ENCODE measurements at regions not wholly inside any gene's neighbourhood (a gene's known extent, or its start where the extent isn't known, plus 50 kb on each side); places are given as distances from the start of the nearest gene placed in this dataset.

DNA sequence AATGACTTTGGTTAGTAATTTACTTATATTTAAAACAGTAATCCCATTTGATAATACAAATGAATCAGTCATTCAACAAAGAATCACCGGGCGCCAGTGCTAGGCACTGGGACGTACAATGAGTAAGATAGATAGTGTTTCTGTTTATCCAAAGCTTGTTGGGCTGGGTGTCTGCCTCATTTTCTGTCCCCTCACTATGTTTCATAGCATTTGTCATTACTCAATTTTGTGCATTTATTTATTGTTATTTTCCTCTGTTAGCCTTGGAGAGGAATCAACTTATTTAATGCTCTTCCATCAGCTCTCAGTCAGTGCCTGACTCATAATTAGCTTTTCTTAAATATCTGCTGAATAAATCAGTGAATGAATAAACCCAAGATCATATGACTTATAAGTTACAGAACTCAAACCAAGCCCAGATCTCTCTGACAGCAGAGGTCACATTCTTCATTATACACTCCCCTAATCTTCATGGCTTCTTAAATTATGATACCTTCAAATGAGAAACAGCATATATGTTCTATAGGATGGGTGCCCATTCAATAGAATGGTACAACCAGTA, 86.2 kb downstream of the TSPAN8 start:
- 38 to 81% (median 68%) methylated on average over 3 of the region's 3 CpGs for WGBS, 5 donors
- no peak overlapping the region for H3K4me3 ChIP-seq
- no peaks in the 10 kb centered on the region for H3K9me3 ChIP-seq
- no peak for DNase-seq
- no peak overlapping the region for H3K27ac ChIP-seq
- no peak for TF ChIP-seq POLR2A (IDR thresholded peaks at IDR 0.05)
- TF ChIP-seq EP300 (IDR thresholded peaks at IDR 0.05): no peak
- TF ChIP-seq, protein P1, sequence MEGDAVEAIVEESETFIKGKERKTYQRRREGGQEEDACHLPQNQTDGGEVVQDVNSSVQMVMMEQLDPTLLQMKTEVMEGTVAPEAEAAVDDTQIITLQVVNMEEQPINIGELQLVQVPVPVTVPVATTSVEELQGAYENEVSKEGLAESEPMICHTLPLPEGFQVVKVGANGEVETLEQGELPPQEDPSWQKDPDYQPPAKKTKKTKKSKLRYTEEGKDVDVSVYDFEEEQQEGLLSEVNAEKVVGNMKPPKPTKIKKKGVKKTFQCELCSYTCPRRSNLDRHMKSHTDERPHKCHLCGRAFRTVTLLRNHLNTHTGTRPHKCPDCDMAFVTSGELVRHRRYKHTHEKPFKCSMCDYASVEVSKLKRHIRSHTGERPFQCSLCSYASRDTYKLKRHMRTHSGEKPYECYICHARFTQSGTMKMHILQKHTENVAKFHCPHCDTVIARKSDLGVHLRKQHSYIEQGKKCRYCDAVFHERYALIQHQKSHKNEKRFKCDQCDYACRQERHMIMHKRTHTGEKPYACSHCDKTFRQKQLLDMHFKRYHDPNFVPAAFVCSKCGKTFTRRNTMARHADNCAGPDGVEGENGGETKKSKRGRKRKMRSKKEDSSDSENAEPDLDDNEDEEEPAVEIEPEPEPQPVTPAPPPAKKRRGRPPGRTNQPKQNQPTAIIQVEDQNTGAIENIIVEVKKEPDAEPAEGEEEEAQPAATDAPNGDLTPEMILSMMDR (IDR thresholded peaks at IDR 0.05): no peak
- TF ChIP-seq POLR2AphosphoS5 (IDR thresholded peaks at IDR 0.05): no peak
- H3K36me3 ChIP-seq: no peaks in the 10 kb centered on the region
- H3K27me3 ChIP-seq: no peaks in the 10 kb centered on the region
- intact Hi-C loops (cut with DNase I; ENCODE audit: low total_unique reads): no loop called here
- H3K4me1 ChIP-seq: no peaks in the 10 kb centered on the region

DNA sequence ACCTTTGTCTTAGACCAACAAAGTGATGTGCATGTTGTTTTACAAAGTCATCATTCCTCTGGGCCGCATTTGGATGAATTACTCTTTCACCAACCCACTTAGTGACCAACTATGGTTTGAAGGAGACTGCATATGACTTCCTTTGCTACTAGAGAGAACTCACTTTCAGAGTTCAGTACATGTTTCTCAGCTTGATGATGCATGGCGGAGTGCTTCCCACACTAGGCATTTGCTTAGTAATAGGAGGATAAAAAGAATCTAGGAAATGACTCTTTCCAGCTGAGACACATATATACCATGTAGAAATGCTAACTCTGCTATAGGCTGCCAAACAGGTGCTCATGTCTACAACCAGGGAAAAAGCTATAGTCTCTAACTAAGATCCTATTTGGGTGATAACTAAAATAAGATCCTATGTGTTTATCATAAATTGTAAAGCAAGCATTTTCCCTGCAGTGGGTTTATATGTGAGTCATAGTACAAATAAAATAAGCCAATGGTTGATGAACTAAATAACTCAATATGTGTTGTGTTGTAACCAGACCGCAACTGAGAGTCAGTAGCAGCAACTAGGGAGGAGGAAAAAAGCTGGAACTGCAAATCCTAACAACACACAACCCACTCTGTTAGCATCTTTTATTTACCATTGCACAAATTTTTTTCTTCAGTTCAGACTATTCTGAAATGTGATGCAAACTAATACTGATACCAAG, 87.2 kb downstream of the TSPAN8 start:
- Histone ChIP-seq H3K27ac (no peak overlapping the region), H3K9me3 (no peaks in the 10 kb centered on the region), H3K4me3 (no peak overlapping the region), H3K36me3 (no peaks in the 10 kb centered on the region), H3K27me3 (no peaks in the 10 kb centered on the region), H3K4me1 (no peaks in the 10 kb centered on the region)
- TF ChIP-seq POLR2A (IDR thresholded peaks at IDR 0.05) (no peak), EP300 (IDR thresholded peaks at IDR 0.05) (no peak), POLR2AphosphoS5 (IDR thresholded peaks at IDR 0.05) (no peak)
- TF ChIP-seq, protein P1 (IDR thresholded peaks at IDR 0.05): no peak
- 87 to 95% (median 92%) methylated on average over 3 of the region's 3 CpGs for WGBS, 5 donors
- intact Hi-C loops (cut with DNase I; ENCODE audit: low total_unique reads): no loop called here
- DNase-seq: no peak

DNA sequence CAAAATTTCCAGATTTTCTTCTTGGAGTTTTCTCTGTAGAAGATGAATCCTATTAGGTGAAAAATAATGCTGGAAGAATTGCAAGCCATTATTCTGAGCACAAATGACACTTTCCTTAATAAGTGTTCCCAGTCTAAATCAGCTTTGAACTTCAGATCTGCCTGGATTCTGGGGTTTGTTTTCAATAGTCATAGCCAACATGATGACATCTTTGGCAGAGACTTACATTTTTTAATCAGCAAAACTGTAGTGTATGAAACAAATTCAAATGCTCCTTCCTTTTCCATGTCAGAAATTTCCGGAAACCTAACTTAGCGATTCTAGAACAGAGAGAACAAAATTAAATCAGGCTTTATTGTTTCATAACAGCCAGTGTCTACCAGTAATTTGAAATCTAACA, 88.5 kb downstream of the TSPAN8 start:
- Histone ChIP-seq H3K4me3 (no peak overlapping the region), H3K4me1 (no peaks in the 10 kb centered on the region), H3K27ac (no peak overlapping the region), H3K27me3 (no peaks in the 10 kb centered on the region), H3K36me3 (no peaks in the 10 kb centered on the region), H3K9me3 (no peaks in the 10 kb centered on the region)
- no peak for TF ChIP-seq EP300 (IDR thresholded peaks at IDR 0.05)
- TF ChIP-seq POLR2AphosphoS5 (IDR thresholded peaks at IDR 0.05): no peak
- no peak for TF ChIP-seq POLR2A (IDR thresholded peaks at IDR 0.05)
- TF ChIP-seq, protein P1 (IDR thresholded peaks at IDR 0.05): no peak
- 82 to 98% (median 94%) methylated on average over 2 of the region's 2 CpGs for WGBS, 5 donors
- intact Hi-C loops (cut with DNase I; ENCODE audit: low total_unique reads): no loop called here
- DNase-seq: peak in 1 of 2 donors; percentile 56

DNA sequence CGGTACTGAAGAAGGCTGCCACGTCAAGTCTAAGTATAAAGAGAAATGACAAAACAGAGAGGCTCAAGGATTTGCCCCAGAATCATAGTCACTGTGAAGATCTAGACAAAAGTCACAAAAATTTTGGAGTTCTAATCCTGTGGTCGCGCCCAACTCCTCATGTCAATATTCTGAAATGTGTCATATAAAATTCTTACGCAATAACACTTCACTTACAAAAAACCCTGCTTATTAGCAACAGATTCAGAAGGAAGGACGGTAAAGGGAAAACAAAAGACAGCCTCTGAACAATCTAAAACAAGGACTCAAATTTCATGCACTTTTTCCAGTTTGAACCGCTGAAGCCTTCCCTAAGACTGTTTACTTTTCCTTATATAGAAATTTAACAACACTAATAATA, 94.7 kb downstream of the TSPAN8 start:
- Histone ChIP-seq H3K4me1 (no peaks in the 10 kb centered on the region), H3K27ac (no peak overlapping the region), H3K4me3 (no peak overlapping the region), H3K9me3 (no peaks in the 10 kb centered on the region), H3K27me3 (no peaks in the 10 kb centered on the region), H3K36me3 (no peaks in the 10 kb centered on the region)
- WGBS, 5 donors: 65 to 85% (median 72%) methylated on average over 7 of the region's 7 CpGs
- TF ChIP-seq POLR2AphosphoS5 (IDR thresholded peaks at IDR 0.05) (no peak), POLR2A (IDR thresholded peaks at IDR 0.05) (no peak), EP300 (IDR thresholded peaks at IDR 0.05) (no peak)
- TF ChIP-seq, protein P1 (IDR thresholded peaks at IDR 0.05): no peak
- intact Hi-C loops (cut with DNase I; ENCODE audit: low total_unique reads): no loop called here
- no peak for DNase-seq
